ENCODE measurements at regions not wholly inside any gene's neighbourhood (a gene's known extent, or its start where the extent isn't known, plus 50 kb on each side); places are given as distances from the start of the nearest gene placed in this dataset.

- ATAC-seq, result no peak
- Histone ChIP-seq H3K27ac (no peak overlapping the region), H3K4me3 (no peak overlapping the region), H3K27me3 (ENCODE audit: low read depth) (no peaks in the 10 kb centered on the region), H3K36me3 (no peaks in the 10 kb centered on the region), H3K4me1 (no peaks in the 10 kb centered on the region), H3K9me3 (peaks cover 5% of the 10 kb centered on the region)
- TF ChIP-seq CTCF (IDR thresholded peaks at IDR 0.05), result no peak
- DNase-seq, result no peak
- intact Hi-C loops (cut with DNase I), result no loop called here
Measured at GRCh38 chr13:57837801-57838200, 206.3 kb downstream of the PCDH17 start.

GRCh38 chr13:57843521-57843920, 212.0 kb downstream of the PCDH17 start:
- Histone ChIP-seq H3K27me3 (ENCODE audit: low read depth) (no peaks in the 10 kb centered on the region), H3K4me1 (no peaks in the 10 kb centered on the region), H3K27ac (no peak overlapping the region), H3K36me3 (no peaks in the 10 kb centered on the region), H3K4me3 (no peak overlapping the region), H3K9me3 (peaks cover 22% of the 10 kb centered on the region)
- DNase-seq, result no peak
- TF ChIP-seq CTCF (IDR thresholded peaks at IDR 0.05), result no peak
- intact Hi-C loops (cut with DNase I), result no loop called here
- ATAC-seq, result no peak

GRCh38 chr13:57846600-57847173, 215.1 kb downstream of the PCDH17 start:
- intact Hi-C loops (cut with DNase I), result no loop called here
- Histone ChIP-seq H3K27ac (no peak overlapping the region), H3K27me3 (ENCODE audit: low read depth) (no peaks in the 10 kb centered on the region), H3K4me3 (no peak overlapping the region), H3K9me3 (peaks cover 16% of the 10 kb centered on the region), H3K36me3 (no peaks in the 10 kb centered on the region), H3K4me1 (no peaks in the 10 kb centered on the region)
- no peak for DNase-seq
- TF ChIP-seq CTCF (IDR thresholded peaks at IDR 0.05), result no peak
- no peak for ATAC-seq

GRCh38 chr13:57857945-57858344, 226.4 kb downstream of the PCDH17 start:
- TF ChIP-seq CTCF (IDR thresholded peaks at IDR 0.05), result no peak
- ATAC-seq (no peak), DNase-seq (no peak)
- no peak overlapping the region for H3K27ac ChIP-seq
- H3K36me3 ChIP-seq, result no peaks in the 10 kb centered on the region
- no peaks in the 10 kb centered on the region for H3K27me3 ChIP-seq (ENCODE audit: low read depth)
- intact Hi-C loops (cut with DNase I), result no loop called here
- H3K9me3 ChIP-seq, result no peaks in the 10 kb centered on the region
- no peak overlapping the region for H3K4me3 ChIP-seq
- H3K4me1 ChIP-seq, result no peaks in the 10 kb centered on the region

GRCh38 chr13:57858376-57858775, 226.8 kb downstream of the PCDH17 start:
- Histone ChIP-seq H3K36me3 (no peaks in the 10 kb centered on the region), H3K27me3 (ENCODE audit: low read depth) (no peaks in the 10 kb centered on the region), H3K4me3 (no peak overlapping the region), H3K4me1 (no peaks in the 10 kb centered on the region), H3K9me3 (no peaks in the 10 kb centered on the region), H3K27ac (no peak overlapping the region)
- no peak for DNase-seq
- intact Hi-C loops (cut with DNase I), result no loop called here
- ATAC-seq, result no peak
- TF ChIP-seq CTCF (IDR thresholded peaks at IDR 0.05), result no peak

- Histone ChIP-seq H3K4me1 (no peaks in the 10 kb centered on the region), H3K27ac (no peak overlapping the region), H3K4me3 (no peak overlapping the region), H3K9me3 (peaks cover 15% of the 10 kb centered on the region), H3K36me3 (no peaks in the 10 kb centered on the region), H3K27me3 (ENCODE audit: low read depth) (no peaks in the 10 kb centered on the region)
- no peak for TF ChIP-seq CTCF (IDR thresholded peaks at IDR 0.05)
- ATAC-seq (no peak), DNase-seq (no peak)
- intact Hi-C loops (cut with DNase I), result no loop called here
Measured at GRCh38 chr13:57862879-57863278, 231.3 kb downstream of the PCDH17 start.
